ENCODE measurements at regions not wholly inside any gene's neighbourhood (a gene's known extent, or its start where the extent isn't known, plus 50 kb on each side); places are given as distances from the start of the nearest gene placed in this dataset.
A peak's percentile ranks its signal among the peaks of the same experiment; 100 is the strongest.

GRCh38 chr1:83693427-83694126 is 305.4 kb downstream of the TTLL7 start (continued):
- TF ChIP-seq KAT7 (CRISPR knock-in tag; IDR thresholded peaks at IDR 0.05; ENCODE audit: borderline replicate concordance) (no peak), HMGA2 (CRISPR knock-in tag; IDR thresholded peaks at IDR 0.05) (no peak), GABPB1 (CRISPR knock-in tag; IDR thresholded peaks at IDR 0.05) (no peak), ZNF317 (CRISPR knock-in tag; IDR thresholded peaks at IDR 0.05; ENCODE audit: borderline replicate concordance, low read depth) (no peak), ATF2 (CRISPR knock-in tag; IDR thresholded peaks at IDR 0.05; ENCODE audit: borderline replicate concordance, low read depth) (no peak), ZNF671 (CRISPR knock-in tag; IDR thresholded peaks at IDR 0.05) (no peak), CTCF (IDR thresholded peaks at IDR 0.05) (no peak), ZNF416 (CRISPR knock-in tag; IDR thresholded peaks at IDR 0.05) (no peak), ZNF121 (CRISPR knock-in tag; IDR thresholded peaks at IDR 0.05) (no peak)
- TF ChIP-seq, protein P1, sequence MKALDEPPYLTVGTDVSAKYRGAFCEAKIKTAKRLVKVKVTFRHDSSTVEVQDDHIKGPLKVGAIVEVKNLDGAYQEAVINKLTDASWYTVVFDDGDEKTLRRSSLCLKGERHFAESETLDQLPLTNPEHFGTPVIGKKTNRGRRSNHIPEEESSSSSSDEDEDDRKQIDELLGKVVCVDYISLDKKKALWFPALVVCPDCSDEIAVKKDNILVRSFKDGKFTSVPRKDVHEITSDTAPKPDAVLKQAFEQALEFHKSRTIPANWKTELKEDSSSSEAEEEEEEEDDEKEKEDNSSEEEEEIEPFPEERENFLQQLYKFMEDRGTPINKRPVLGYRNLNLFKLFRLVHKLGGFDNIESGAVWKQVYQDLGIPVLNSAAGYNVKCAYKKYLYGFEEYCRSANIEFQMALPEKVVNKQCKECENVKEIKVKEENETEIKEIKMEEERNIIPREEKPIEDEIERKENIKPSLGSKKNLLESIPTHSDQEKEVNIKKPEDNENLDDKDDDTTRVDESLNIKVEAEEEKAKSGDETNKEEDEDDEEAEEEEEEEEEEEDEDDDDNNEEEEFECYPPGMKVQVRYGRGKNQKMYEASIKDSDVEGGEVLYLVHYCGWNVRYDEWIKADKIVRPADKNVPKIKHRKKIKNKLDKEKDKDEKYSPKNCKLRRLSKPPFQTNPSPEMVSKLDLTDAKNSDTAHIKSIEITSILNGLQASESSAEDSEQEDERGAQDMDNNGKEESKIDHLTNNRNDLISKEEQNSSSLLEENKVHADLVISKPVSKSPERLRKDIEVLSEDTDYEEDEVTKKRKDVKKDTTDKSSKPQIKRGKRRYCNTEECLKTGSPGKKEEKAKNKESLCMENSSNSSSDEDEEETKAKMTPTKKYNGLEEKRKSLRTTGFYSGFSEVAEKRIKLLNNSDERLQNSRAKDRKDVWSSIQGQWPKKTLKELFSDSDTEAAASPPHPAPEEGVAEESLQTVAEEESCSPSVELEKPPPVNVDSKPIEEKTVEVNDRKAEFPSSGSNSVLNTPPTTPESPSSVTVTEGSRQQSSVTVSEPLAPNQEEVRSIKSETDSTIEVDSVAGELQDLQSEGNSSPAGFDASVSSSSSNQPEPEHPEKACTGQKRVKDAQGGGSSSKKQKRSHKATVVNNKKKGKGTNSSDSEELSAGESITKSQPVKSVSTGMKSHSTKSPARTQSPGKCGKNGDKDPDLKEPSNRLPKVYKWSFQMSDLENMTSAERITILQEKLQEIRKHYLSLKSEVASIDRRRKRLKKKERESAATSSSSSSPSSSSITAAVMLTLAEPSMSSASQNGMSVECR (CRISPR knock-in tag; IDR thresholded peaks at IDR 0.05; ENCODE audit: borderline replicate concordance): no peak
- TF ChIP-seq, protein P2, sequence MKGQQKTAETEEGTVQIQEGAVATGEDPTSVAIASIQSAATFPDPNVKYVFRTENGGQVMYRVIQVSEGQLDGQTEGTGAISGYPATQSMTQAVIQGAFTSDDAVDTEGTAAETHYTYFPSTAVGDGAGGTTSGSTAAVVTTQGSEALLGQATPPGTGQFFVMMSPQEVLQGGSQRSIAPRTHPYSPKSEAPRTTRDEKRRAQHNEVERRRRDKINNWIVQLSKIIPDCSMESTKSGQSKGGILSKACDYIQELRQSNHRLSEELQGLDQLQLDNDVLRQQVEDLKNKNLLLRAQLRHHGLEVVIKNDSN (CRISPR knock-in tag; IDR thresholded peaks at IDR 0.05): no peak

GRCh38 chr1:83692524-83693381 is 306.2 kb downstream of the TTLL7 start:
- peaks cover 77% of the 10 kb centered on the region for H3K4me1 Mint-ChIP-seq
- peaks cover 25% of the 10 kb centered on the region for H3K36me3 Mint-ChIP-seq
- ATAC-seq: peak; percentile 81
- CTCF ChIA-PET: interaction anchor here (0.6 to 1.4 kb wide), 6 partner anchors 12 to 1064 kb away, joined by 3 to 4 read pairs (median 4); no protein-coding TSS in a partner anchor
- TF ChIP-seq, protein P2 (CRISPR knock-in tag; IDR thresholded peaks at IDR 0.05): peak; percentile 46; the same call in 1 of the 2 replicates
- TF ChIP-seq, protein P3, sequence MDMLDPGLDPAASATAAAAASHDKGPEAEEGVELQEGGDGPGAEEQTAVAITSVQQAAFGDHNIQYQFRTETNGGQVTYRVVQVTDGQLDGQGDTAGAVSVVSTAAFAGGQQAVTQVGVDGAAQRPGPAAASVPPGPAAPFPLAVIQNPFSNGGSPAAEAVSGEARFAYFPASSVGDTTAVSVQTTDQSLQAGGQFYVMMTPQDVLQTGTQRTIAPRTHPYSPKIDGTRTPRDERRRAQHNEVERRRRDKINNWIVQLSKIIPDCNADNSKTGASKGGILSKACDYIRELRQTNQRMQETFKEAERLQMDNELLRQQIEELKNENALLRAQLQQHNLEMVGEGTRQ (CRISPR knock-in tag; IDR thresholded peaks at IDR 0.05): peak; percentile 62
- TF ChIP-seq ZNF232 (CRISPR knock-in tag; IDR thresholded peaks at IDR 0.05) (0 out of 2 replicates have a peak, but pooled peaks have one; percentile 44), ZBTB21 (CRISPR knock-in tag; IDR thresholded peaks at IDR 0.05; ENCODE audit: borderline replicate concordance) (peak; percentile 45; the same call in 1 of the 2 replicates), HMGA2 (CRISPR knock-in tag; IDR thresholded peaks at IDR 0.05) (0 out of 2 replicates have a peak, but pooled peaks have one; percentile 33), TEAD1 (CRISPR knock-in tag; IDR thresholded peaks at IDR 0.05) (0 out of 2 replicates have a peak, but pooled peaks have one; percentile 49), CREM (CRISPR knock-in tag; IDR thresholded peaks at IDR 0.05) (no peak), KAT7 (CRISPR knock-in tag; IDR thresholded peaks at IDR 0.05; ENCODE audit: borderline replicate concordance) (no peak), PRRX2 (CRISPR knock-in tag; IDR thresholded peaks at IDR 0.05) (no peak), EMX1 (CRISPR knock-in tag; IDR thresholded peaks at IDR 0.05) (no peak), ZNF423 (CRISPR knock-in tag; IDR thresholded peaks at IDR 0.05) (peak; percentile 45; the same call in 1 of the 2 replicates), MAX (CRISPR knock-in tag; IDR thresholded peaks at IDR 0.05) (peak; percentile 66; the same call in 1 of the 2 replicates)
- TF ChIP-seq, protein P4, sequence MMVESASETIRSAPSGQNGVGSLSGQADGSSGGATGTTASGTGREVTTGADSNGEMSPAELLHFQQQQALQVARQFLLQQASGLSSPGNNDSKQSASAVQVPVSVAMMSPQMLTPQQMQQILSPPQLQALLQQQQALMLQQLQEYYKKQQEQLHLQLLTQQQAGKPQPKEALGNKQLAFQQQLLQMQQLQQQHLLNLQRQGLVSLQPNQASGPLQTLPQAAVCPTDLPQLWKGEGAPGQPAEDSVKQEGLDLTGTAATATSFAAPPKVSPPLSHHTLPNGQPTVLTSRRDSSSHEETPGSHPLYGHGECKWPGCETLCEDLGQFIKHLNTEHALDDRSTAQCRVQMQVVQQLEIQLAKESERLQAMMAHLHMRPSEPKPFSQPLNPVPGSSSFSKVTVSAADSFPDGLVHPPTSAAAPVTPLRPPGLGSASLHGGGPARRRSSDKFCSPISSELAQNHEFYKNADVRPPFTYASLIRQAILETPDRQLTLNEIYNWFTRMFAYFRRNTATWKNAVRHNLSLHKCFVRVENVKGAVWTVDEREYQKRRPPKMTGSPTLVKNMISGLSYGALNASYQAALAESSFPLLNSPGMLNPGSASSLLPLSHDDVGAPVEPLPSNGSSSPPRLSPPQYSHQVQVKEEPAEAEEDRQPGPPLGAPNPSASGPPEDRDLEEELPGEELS (CRISPR knock-in tag; IDR thresholded peaks at IDR 0.05): no peak
- H3K4me3 Mint-ChIP-seq: peak overlapping the region; percentile 58
- H3K9me3 Mint-ChIP-seq: peaks cover 25% of the 10 kb centered on the region
- peaks cover 4% of the 10 kb centered on the region; the same call in 1 of the 2 replicates for H3K27me3 Mint-ChIP-seq (ENCODE audit: low read depth)
- POLR2A ChIA-PET: interaction anchor here (0.6 to 0.7 kb wide), 4 partner anchors 16 to 119 kb away, joined by 3 to 6 read pairs (median 4); no protein-coding TSS in a partner anchor
- DNase-seq (ENCODE audit: low spot score): peak; percentile 54
- H3K27ac Mint-ChIP-seq: peak overlapping the region; percentile 98
